ENCODE measurements at regions not wholly inside any gene's neighbourhood (a gene's known extent, or its start where the extent isn't known, plus 50 kb on each side); places are given as distances from the start of the nearest gene placed in this dataset.

DNA sequence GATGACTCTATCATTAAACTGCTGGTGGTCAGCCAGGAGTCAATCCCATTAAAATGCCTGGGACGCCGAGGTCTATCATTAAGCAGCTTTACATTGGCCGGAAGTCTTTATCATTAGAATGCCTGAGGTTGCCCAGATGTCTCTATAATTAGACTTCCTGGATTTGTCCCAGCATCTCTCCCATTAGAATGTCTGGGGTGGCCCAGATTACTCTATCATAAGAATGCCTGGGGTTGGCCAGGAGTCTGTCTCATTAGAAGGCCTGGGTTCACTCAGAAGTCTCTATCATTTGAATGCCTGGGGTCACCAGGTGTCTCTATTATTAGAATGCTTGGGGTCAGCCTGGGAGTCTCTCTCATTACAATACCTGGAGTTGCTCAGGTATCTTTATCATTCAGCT lies 2227.2 kb downstream of the TP53TG3F start:
- Histone ChIP-seq H3K9ac (ENCODE audit: low read length) (no peak overlapping the region), H3K4me2 (ENCODE audit: low read length) (no peak overlapping the region), H3K9me3 (ENCODE audit: low read length) (no peaks in the 10 kb centered on the region), H3F3A (ENCODE audit: insufficient read depth, low read length) (no peaks in the 10 kb centered on the region), H3K27me3 (ENCODE audit: insufficient read depth, low read length) (no peaks in the 10 kb centered on the region), H3K36me3 (ENCODE audit: insufficient read depth, low read length) (no peaks in the 10 kb centered on the region), H4K20me1 (ENCODE audit: insufficient read depth, low read length) (no peaks in the 10 kb centered on the region), H3K79me2 (ENCODE audit: insufficient read depth, low read length) (no peaks in the 10 kb centered on the region), H3K27ac (ENCODE audit: low read depth, low read length, poor library complexity, severe bottlenecking) (no peak overlapping the region), H3K4me3 (ENCODE audit: low read depth, low read length, poor library complexity, severe bottlenecking) (no peak overlapping the region), H2AFZ (ENCODE audit: low read length) (no peak overlapping the region), H3K4me1 (ENCODE audit: insufficient read depth, low read length, severe bottlenecking) (no peaks in the 10 kb centered on the region), H3K9me2 (ENCODE audit: low read depth, low read length) (no peaks in the 10 kb centered on the region)
- TF ChIP-seq, protein P1, sequence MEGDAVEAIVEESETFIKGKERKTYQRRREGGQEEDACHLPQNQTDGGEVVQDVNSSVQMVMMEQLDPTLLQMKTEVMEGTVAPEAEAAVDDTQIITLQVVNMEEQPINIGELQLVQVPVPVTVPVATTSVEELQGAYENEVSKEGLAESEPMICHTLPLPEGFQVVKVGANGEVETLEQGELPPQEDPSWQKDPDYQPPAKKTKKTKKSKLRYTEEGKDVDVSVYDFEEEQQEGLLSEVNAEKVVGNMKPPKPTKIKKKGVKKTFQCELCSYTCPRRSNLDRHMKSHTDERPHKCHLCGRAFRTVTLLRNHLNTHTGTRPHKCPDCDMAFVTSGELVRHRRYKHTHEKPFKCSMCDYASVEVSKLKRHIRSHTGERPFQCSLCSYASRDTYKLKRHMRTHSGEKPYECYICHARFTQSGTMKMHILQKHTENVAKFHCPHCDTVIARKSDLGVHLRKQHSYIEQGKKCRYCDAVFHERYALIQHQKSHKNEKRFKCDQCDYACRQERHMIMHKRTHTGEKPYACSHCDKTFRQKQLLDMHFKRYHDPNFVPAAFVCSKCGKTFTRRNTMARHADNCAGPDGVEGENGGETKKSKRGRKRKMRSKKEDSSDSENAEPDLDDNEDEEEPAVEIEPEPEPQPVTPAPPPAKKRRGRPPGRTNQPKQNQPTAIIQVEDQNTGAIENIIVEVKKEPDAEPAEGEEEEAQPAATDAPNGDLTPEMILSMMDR (IDR thresholded peaks at IDR 0.05; ENCODE audit: low read length), result no peak
- TF ChIP-seq EZH2 (IDR thresholded peaks at IDR 0.05; ENCODE audit: borderline replicate concordance, low read length), result no peak

DNA sequence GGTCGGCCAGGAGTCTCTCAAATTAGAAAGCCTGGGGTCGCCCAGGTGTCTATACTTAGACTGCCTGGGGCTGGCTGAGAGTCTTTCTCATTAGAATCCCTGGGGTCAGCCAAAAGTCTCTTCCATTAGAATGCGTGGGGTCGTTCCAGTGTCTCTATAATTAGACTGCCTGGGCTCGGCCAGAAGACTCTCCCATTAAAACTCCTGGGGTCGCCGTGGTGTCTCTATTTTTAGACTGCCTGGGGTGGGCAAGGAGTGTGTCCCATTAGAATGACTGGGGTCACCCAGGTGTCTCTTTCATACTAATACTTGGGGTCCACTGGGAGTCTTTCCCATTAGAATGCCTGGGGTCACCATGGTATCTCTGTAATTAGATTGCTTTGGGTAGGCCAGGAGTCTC lies 2227.7 kb downstream of the TP53TG3F start:
- Histone ChIP-seq H3K4me2 (ENCODE audit: low read length) (no peak overlapping the region), H3K27ac (ENCODE audit: low read depth, low read length, poor library complexity, severe bottlenecking) (no peak overlapping the region), H2AFZ (ENCODE audit: low read length) (no peak overlapping the region), H3K79me2 (ENCODE audit: insufficient read depth, low read length) (no peaks in the 10 kb centered on the region), H3F3A (ENCODE audit: insufficient read depth, low read length) (no peaks in the 10 kb centered on the region), H3K4me1 (ENCODE audit: insufficient read depth, low read length, severe bottlenecking) (no peaks in the 10 kb centered on the region), H3K27me3 (ENCODE audit: insufficient read depth, low read length) (no peaks in the 10 kb centered on the region), H3K4me3 (ENCODE audit: low read depth, low read length, poor library complexity, severe bottlenecking) (no peak overlapping the region), H4K20me1 (ENCODE audit: insufficient read depth, low read length) (no peaks in the 10 kb centered on the region), H3K36me3 (ENCODE audit: insufficient read depth, low read length) (no peaks in the 10 kb centered on the region), H3K9ac (ENCODE audit: low read length) (no peak overlapping the region), H3K9me2 (ENCODE audit: low read depth, low read length) (no peaks in the 10 kb centered on the region), H3K9me3 (ENCODE audit: low read length) (no peaks in the 10 kb centered on the region)
- TF ChIP-seq, protein P1 (IDR thresholded peaks at IDR 0.05; ENCODE audit: low read length), result no peak
- TF ChIP-seq EZH2 (IDR thresholded peaks at IDR 0.05; ENCODE audit: borderline replicate concordance, low read length), result no peak

DNA sequence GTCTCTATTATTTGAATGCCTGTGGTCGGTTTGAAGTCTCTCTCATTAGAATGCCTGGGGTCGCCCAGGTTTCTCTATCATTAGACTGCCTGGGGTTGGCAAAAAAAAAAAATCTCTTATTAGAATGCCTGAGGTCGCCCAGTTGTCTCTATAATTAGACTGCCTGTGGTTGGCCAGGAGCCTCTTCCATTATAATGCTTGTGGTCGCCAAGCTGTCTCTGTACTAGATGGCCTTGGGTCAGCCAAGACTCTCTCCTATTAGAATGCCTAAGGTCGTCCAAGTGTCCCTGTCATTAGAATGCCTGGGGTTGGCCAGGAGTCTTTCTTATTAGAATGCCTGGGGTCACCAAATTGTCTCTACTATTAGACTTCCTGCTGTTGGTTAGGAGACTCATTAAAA lies 2228.4 kb downstream of the TP53TG3F start:
- Histone ChIP-seq H3K9ac (ENCODE audit: low read length) (no peak overlapping the region), H3K36me3 (ENCODE audit: insufficient read depth, low read length) (no peaks in the 10 kb centered on the region), H3K79me2 (ENCODE audit: insufficient read depth, low read length) (no peaks in the 10 kb centered on the region), H3K27ac (ENCODE audit: low read depth, low read length, poor library complexity, severe bottlenecking) (no peak overlapping the region), H3K4me2 (ENCODE audit: low read length) (no peak overlapping the region), H3K4me3 (ENCODE audit: low read depth, low read length, poor library complexity, severe bottlenecking) (no peak overlapping the region), H3K9me3 (ENCODE audit: low read length) (no peaks in the 10 kb centered on the region), H3K4me1 (ENCODE audit: insufficient read depth, low read length, severe bottlenecking) (no peaks in the 10 kb centered on the region), H3F3A (ENCODE audit: insufficient read depth, low read length) (no peaks in the 10 kb centered on the region), H3K9me2 (ENCODE audit: low read depth, low read length) (no peaks in the 10 kb centered on the region), H3K27me3 (ENCODE audit: insufficient read depth, low read length) (no peaks in the 10 kb centered on the region), H4K20me1 (ENCODE audit: insufficient read depth, low read length) (no peaks in the 10 kb centered on the region), H2AFZ (ENCODE audit: low read length) (no peak overlapping the region)
- no peak for TF ChIP-seq EZH2 (IDR thresholded peaks at IDR 0.05; ENCODE audit: borderline replicate concordance, low read length)
- TF ChIP-seq, protein P1 (IDR thresholded peaks at IDR 0.05; ENCODE audit: low read length), result no peak

All from OCI-LY1 (cell line).